NB4 (cell line): ENCODE measurements at regions not wholly inside any gene's neighbourhood (a gene's known extent, or its start where the extent isn't known, plus 50 kb on each side); places are given as distances from the start of the nearest gene placed in this dataset.

Source experiments
- CTCF ChIP-seq: IDR thresholded peaks from one replicate; pipeline ENCODE4 v1.5.1; 2012; ENCODE audit warnings: low read depth, low read length
- MAX ChIP-seq: IDR thresholded peaks from 2 replicates; pipeline ENCODE4 v1.6.1; 2011; ENCODE audit warnings: low read depth, low read length
- MYC ChIP-seq: IDR thresholded peaks from 2 replicates; pipeline ENCODE4 v1.6.1; 2011; ENCODE audit warnings: low read depth, low read length
- POLR2A ChIP-seq: IDR thresholded peaks from 2 replicates; pipeline ENCODE4 v1.6.1; 2011; ENCODE audit warnings: mild to moderate bottlenecking; ENCODE audit not compliant: insufficient read length; ENCODE audit errors: extremely low read depth

GRCh38 chr3:194738254-194739093, 52.8 kb downstream of the FAM43A start:
- TF ChIP-seq CTCF (no peak), POLR2A (no peak), MYC (no peak), MAX (no peak)
